H1 (cell line): ENCODE measurements at regions not wholly inside any gene's neighbourhood (a gene's known extent, or its start where the extent isn't known, plus 50 kb on each side); places are given as distances from the start of the nearest gene placed in this dataset.

Experiments used
- CTCF ChIA-PET: fragments of 300-600 bp; sonication (Branson Sonifier 250); formaldehyde crosslinking; loops from one replicate; lab custom pipeline; 2021; ENCODE audit not compliant: partially characterized antibody; lab: Charles Lee
- POLR2A ChIA-PET: fragments of 300-600 bp; sonication (Branson Sonifier 250); formaldehyde crosslinking; loops from one replicate; lab custom pipeline; 2021; ENCODE audit warnings: inconsistent platforms; ENCODE audit not compliant: partially characterized antibody; lab: Charles Lee
- DNase-seq, 2 experiments: peaks; one replicate each; pipeline versions ENCODE4 v3.0.0 to v3.0.0-alpha.2; 2010 to 2022; ENCODE audit warnings: low spot score in 2 of 2, low read depth in 1 of 2, mixed read lengths in 1 of 2
- FAIRE-seq: peaks from 2 replicates; lab custom pipeline; 2011; peaks lifted over from hg19 to GRCh38; lab: Jason Lieb, UNC
- H2AFZ ChIP-seq: 2 replicates; pipeline ENCODE4 v1.8.1; 2012; ENCODE audit warnings: low read length, inconsistent platforms
- H2AK5ac ChIP-seq: 2 replicates; pipeline ENCODE4 v1.6.1; 2013; ENCODE audit warnings: low read depth, low read length
- H2BK120ac ChIP-seq: replicated peaks from 2 replicates; pipeline ENCODE3; 2013; ENCODE audit warnings: low read depth, low read length, inconsistent platforms
- H2BK12ac ChIP-seq: 2 replicates; pipeline ENCODE4 v1.6.1; 2013; ENCODE audit warnings: low read depth, low read length
- H2BK15ac ChIP-seq: 2 replicates; pipeline ENCODE4 v1.6.1; 2013; ENCODE audit warnings: low read length
- H2BK20ac ChIP-seq: 2 replicates; pipeline ENCODE4 v1.6.1; 2013; ENCODE audit warnings: low read length
- H2BK5ac ChIP-seq: 2 replicates; pipeline ENCODE4 v1.6.1; 2013; ENCODE audit warnings: low read depth, low read length
- H3K14ac ChIP-seq: 2 replicates; pipeline ENCODE4 v1.6.1; 2013; ENCODE audit warnings: inconsistent platforms; ENCODE audit not compliant: insufficient read length
- H3K18ac ChIP-seq: 2 replicates; pipeline ENCODE4 v1.6.1; 2013; ENCODE audit warnings: low read length; ENCODE audit errors: extremely low read depth
- H3K23ac ChIP-seq: 2 replicates; pipeline ENCODE4 v1.6.1; 2013; ENCODE audit warnings: inconsistent platforms; ENCODE audit not compliant: insufficient read length
- H3K23me2 ChIP-seq: 2 replicates; pipeline ENCODE4 v1.6.1; 2013; ENCODE audit warnings: low read depth, low read length
- H3K27ac ChIP-seq: 2 replicates; pipeline ENCODE4 v1.6.1; 2011; ENCODE audit warnings: low read depth, low read length, inconsistent platforms
- H3K27me3 ChIP-seq, 4 experiments: replicated peaks in 1 of 4; 1 replicate in 1 of 4; 2 replicates in 3 of 4; pipeline versions ENCODE4 v1.6.1 to v1.8.1; 2011 to 2013; ENCODE audit warnings: low read length in 3 of 4, mild to moderate bottlenecking in 3 of 4, inconsistent platforms in 2 of 4, mixed read lengths in 2 of 4, moderate library complexity in 1 of 4; ENCODE audit not compliant: control insufficient read depth in 3 of 4, insufficient read depth in 3 of 4; ENCODE audit errors: extremely low read depth in 1 of 4
- H3K36me3 ChIP-seq, 4 experiments: 2 replicates each; pipeline versions ENCODE4 v1.6.1 to v1.8.1; 2011 to 2013; ENCODE audit warnings: mild to moderate bottlenecking in 4 of 4, low read length in 3 of 4, moderate library complexity in 2 of 4, control low read depth in 1 of 4, inconsistent platforms in 1 of 4; ENCODE audit not compliant: insufficient read depth in 4 of 4, control insufficient read depth in 2 of 4
- H3K4ac ChIP-seq: replicated peaks from 2 replicates; pipeline ENCODE3; 2013; ENCODE audit warnings: low read length, low read depth, mixed read lengths, inconsistent platforms; ENCODE audit not compliant: insufficient read length
- H3K4me1 ChIP-seq, 4 experiments: replicated peaks in 1 of 4; 1 replicate in 1 of 4; 2 replicates in 3 of 4; pipeline versions ENCODE4 v1.6.1 to v1.8.1; 2011 to 2013; ENCODE audit warnings: low read length in 3 of 4, inconsistent platforms in 2 of 4, mixed read lengths in 1 of 4; ENCODE audit not compliant: insufficient read depth in 4 of 4, control insufficient read depth in 3 of 4
- H3K4me2 ChIP-seq, 2 experiments: 2 replicates each; pipeline versions ENCODE4 v1.6.1 to v1.8.1; 2011 to 2013; ENCODE audit warnings: low read depth in 2 of 2, low read length in 2 of 2, control low read depth in 1 of 2, inconsistent platforms in 1 of 2, mild to moderate bottlenecking in 1 of 2; ENCODE audit not compliant: insufficient read depth in 1 of 2
- H3K4me3 ChIP-seq, 4 experiments: fragments of 200-600, 300-600 bp in 1 of 4; sonication (generic), shearing (Covaris generic), sonication (Bioruptor Twin) in 1 of 4; 2 replicates each; pipeline versions ENCODE4 v1.5.1 to v1.8.1; 2011 to 2016; ENCODE audit warnings: low read length in 4 of 4, low read depth in 3 of 4, control low read depth in 2 of 4, inconsistent platforms in 2 of 4, mild to moderate bottlenecking in 2 of 4, mixed read lengths in 1 of 4, moderate library complexity in 1 of 4; ENCODE audit not compliant: insufficient read depth in 2 of 4; ENCODE audit errors: extremely low read depth in 1 of 4
- H3K56ac ChIP-seq: replicated peaks from 2 replicates; pipeline ENCODE3; 2013; ENCODE audit warnings: low read depth, mild to moderate bottlenecking, mixed read lengths, low read length, inconsistent platforms; ENCODE audit not compliant: insufficient read length
- H3K79me1 ChIP-seq: 2 replicates; pipeline ENCODE4 v1.6.1; 2013; ENCODE audit warnings: low read depth, low read length, control low read depth
- H3K79me2 ChIP-seq, 2 experiments: 2 replicates each; pipeline versions ENCODE4 v1.6.1 to v1.8.1; 2012 to 2013; ENCODE audit warnings: low read length in 2 of 2, mild to moderate bottlenecking in 2 of 2, inconsistent platforms in 1 of 2; ENCODE audit not compliant: insufficient read depth in 2 of 2, control insufficient read depth in 1 of 2
- H3K9ac ChIP-seq, 4 experiments: replicated peaks in 1 of 4; 1 replicate in 1 of 4; 2 replicates in 3 of 4; pipeline versions ENCODE4 v1.6.1 to v1.8.1; 2011 to 2013; ENCODE audit warnings: low read depth in 3 of 4, low read length in 3 of 4, control low read depth in 2 of 4, mild to moderate bottlenecking in 2 of 4, moderate library complexity in 2 of 4, inconsistent platforms in 1 of 4; ENCODE audit errors: extremely low read depth in 1 of 4
- H3K9me3 ChIP-seq, 2 experiments: 2 replicates each; pipeline versions ENCODE4 v1.6.1 to v1.8.1; 2012 to 2013; ENCODE audit warnings: mild to moderate bottlenecking in 2 of 2, moderate library complexity in 2 of 2, control low read depth in 1 of 2, inconsistent platforms in 1 of 2, low read depth in 1 of 2, low read length in 1 of 2, mixed read lengths in 1 of 2; ENCODE audit not compliant: insufficient read depth in 2 of 2
- H4K20me1 ChIP-seq, 2 experiments: replicated peaks in 1 of 2; 2 replicates each; pipeline versions ENCODE3 to v1.8.1; 2011 to 2013; ENCODE audit warnings: inconsistent platforms in 2 of 2, low read length in 2 of 2, mild to moderate bottlenecking in 1 of 2; ENCODE audit not compliant: insufficient read depth in 2 of 2, control insufficient read depth in 1 of 2
- H4K5ac ChIP-seq: 2 replicates; pipeline ENCODE4 v1.6.1; 2013; ENCODE audit warnings: low read length, low read depth, mixed read lengths, inconsistent platforms; ENCODE audit not compliant: insufficient read length
- H4K8ac ChIP-seq: 2 replicates; pipeline ENCODE4 v1.8.0; 2013; ENCODE audit warnings: mild to moderate bottlenecking, moderate library complexity, low read length, inconsistent platforms; ENCODE audit not compliant: insufficient read depth; ENCODE audit errors: extremely low read depth
- H4K91ac ChIP-seq: replicated peaks from 2 replicates; pipeline ENCODE3; 2013; ENCODE audit warnings: low read length, mixed read lengths, inconsistent platforms; ENCODE audit not compliant: insufficient read length
- ATF3 ChIP-seq: IDR thresholded peaks from 2 replicates; pipeline ENCODE4 v1.6.1; 2011; ENCODE audit warnings: low read depth, mild to moderate bottlenecking, low read length; ENCODE audit not compliant: insufficient read depth
- BCL11A ChIP-seq, 2 experiments: IDR thresholded peaks; one replicate each; pipeline ENCODE4 v1.6.1; 2011; ENCODE audit warnings: low read depth in 2 of 2, low read length in 2 of 2, mild to moderate bottlenecking in 2 of 2
- CBX5 ChIP-seq: fragments of 300-800, 300-1000 bp; sonication (generic); IDR thresholded peaks from 2 replicates; pipeline ENCODE4 v1.7.1; 2016; ENCODE audit warnings: antibody characterized with exemption, low read length, low read depth
- E2F6 ChIP-seq: IDR thresholded peaks from 2 replicates; pipeline ENCODE4 v1.6.1; 2012; ENCODE audit warnings: inconsistent platforms
- EP300 ChIP-seq, 2 experiments: IDR thresholded peaks; 1 replicate in 1 of 2; 2 replicates in 1 of 2; pipeline ENCODE4 v1.6.1; 2011 to 2012; ENCODE audit warnings: low read depth in 2 of 2, low read length in 2 of 2, mild to moderate bottlenecking in 2 of 2, borderline replicate concordance in 1 of 2, inconsistent platforms in 1 of 2, moderate library complexity in 1 of 2
- JUN ChIP-seq: IDR thresholded peaks from 2 replicates; pipeline ENCODE4 v1.6.1; 2011; ENCODE audit warnings: low read depth, mild to moderate bottlenecking, improper control_type of control experiment, low read length
- JUND ChIP-seq: IDR thresholded peaks from 2 replicates; pipeline ENCODE4 v1.6.1; 2011; ENCODE audit warnings: mild to moderate bottlenecking, improper control_type of control experiment, low read length
- KDM1A ChIP-seq: fragments of 200-600, 300-600 bp; sonication (generic); IDR thresholded peaks from 2 replicates; pipeline ENCODE4 v1.7.1; 2016; ENCODE audit warnings: mild to moderate bottlenecking, low read length, borderline replicate concordance
- MAX ChIP-seq: IDR thresholded peaks from 2 replicates; pipeline ENCODE4 v1.6.1; 2012; ENCODE audit warnings: inconsistent platforms
- POLR2A ChIP-seq, 2 experiments: IDR thresholded peaks; 1 replicate in 1 of 2; 2 replicates in 1 of 2; pipeline ENCODE4 v1.6.1; 2011; ENCODE audit warnings: low read depth in 2 of 2, low read length in 2 of 2, mild to moderate bottlenecking in 2 of 2; ENCODE audit errors: control extremely low read depth in 1 of 2
- RFX5 ChIP-seq: IDR thresholded peaks from 2 replicates; pipeline ENCODE4 v1.6.1; 2011; ENCODE audit warnings: low read depth, low read length, improper control_type of control experiment, borderline replicate concordance
- TCF12 ChIP-seq: IDR thresholded peaks from 2 replicates; pipeline ENCODE4 v1.6.1; 2011; ENCODE audit warnings: low read depth, mild to moderate bottlenecking, low read length
- TEAD4 ChIP-seq: IDR thresholded peaks from 2 replicates; pipeline ENCODE4 v1.6.1; 2012; ENCODE audit warnings: low read depth, low read length, inconsistent platforms, mixed read lengths
- ZNF274 ChIP-seq: IDR thresholded peaks from 2 replicates; pipeline ENCODE4 v1.7.0; 2012; ENCODE audit warnings: low read length, borderline replicate concordance; ENCODE audit errors: extremely low read depth
- WGBS, 2 experiments: shearing (Covaris generic) in 1 of 2; methylation state at CpG; one replicate each; pipeline versions ENCODE4 v1.1.6 to v1.1.7; 2013 to 2015; ENCODE audit warnings: low lambda C conversion rate in 2 of 2, mixed read lengths in 2 of 2, inconsistent platforms in 1 of 2, low coverage in 1 of 2, missing lambda C conversion rate in 1 of 2; ENCODE audit not compliant: insufficient replicate concordance in 2 of 2, insufficient coverage in 1 of 2, insufficient read length in 1 of 2; ENCODE audit errors: extremely low coverage in 1 of 2, missing lambda C conversion rate in 1 of 2; 5-methylcytosine and 5-hydroxymethylcytosine counted together

GRCh38 chr14:40317690-40318089 is 885.5 kb upstream of the FBXO33 start:
- H3K4me1 ChIP-seq = peaks cover 0 to 4% (median 0%) of the 10 kb centered on the region in 4 experiments; a peak in 1 of 7 replicates
- no peak for TF ChIP-seq TEAD4
- no peak for TF ChIP-seq CBX5
- TF ChIP-seq TCF12 = no peak
- TF ChIP-seq JUN = no peak
- TF ChIP-seq POLR2A (IDR thresholded peaks at IDR 0.05; ENCODE audit: control extremely low read depth in 1 of 2, low read depth in 2 of 2, low read length in 2 of 2) = no peak
- no peak for TF ChIP-seq BCL11A (IDR thresholded peaks at IDR 0.05; ENCODE audit: low read depth in 2 of 2, low read length in 2 of 2)
- TF ChIP-seq E2F6 = no peak
- no peak for TF ChIP-seq KDM1A
- TF ChIP-seq RFX5 = no peak
- no peak for TF ChIP-seq MAX
- TF ChIP-seq JUND = no peak
- no peak for TF ChIP-seq ZNF274
- TF ChIP-seq EP300 (IDR thresholded peaks at IDR 0.05; ENCODE audit: borderline replicate concordance in 1 of 2, low read depth in 2 of 2, low read length in 2 of 2) = no peak
- TF ChIP-seq ATF3 = no peak

More at GRCh38 chr14:40317690-40318089, 885.5 kb upstream of the FBXO33 start:
- H3K9ac ChIP-seq = no peak overlapping the region
- H2BK15ac ChIP-seq = no peak overlapping the region
- no peak overlapping the region for H3K18ac ChIP-seq
- no peaks in the 10 kb centered on the region for H4K20me1 ChIP-seq
- FAIRE-seq (no peak), DNase-seq (no peak)
- no peak overlapping the region for H4K8ac ChIP-seq
- no peak overlapping the region for H3K4me3 ChIP-seq
- no peak overlapping the region for H3K27ac ChIP-seq
- H2AK5ac ChIP-seq = no peak overlapping the region
- ChIA-PET POLR2A (interaction anchor here (0.6 kb wide), 1 partner anchor 744 kb away, joined by 3 read pairs; no protein-coding TSS in a partner anchor), CTCF (no interaction called here)
- H3K14ac ChIP-seq = no peak overlapping the region
- no peak overlapping the region for H2BK20ac ChIP-seq
- H3K27me3 ChIP-seq = no peaks in the 10 kb centered on the region
- H3K9me3 ChIP-seq = no peaks in the 10 kb centered on the region
- H2BK120ac ChIP-seq = no peak overlapping the region
- H3K23me2 ChIP-seq = no peaks in the 10 kb centered on the region
- H4K5ac ChIP-seq = no peak overlapping the region
- no peak overlapping the region for H3K56ac ChIP-seq
- no peak overlapping the region for H2AFZ ChIP-seq
- no peaks in the 10 kb centered on the region for H3K79me2 ChIP-seq
- WGBS, 2 experiments = 90% methylated on average over 1 of the region's 1 CpG; no CpG with 5 or more reads in 1 of the 2 experiments
- no peak overlapping the region for H4K91ac ChIP-seq
- no peaks in the 10 kb centered on the region for H3K79me1 ChIP-seq
- H2BK12ac ChIP-seq = no peak overlapping the region
- no peaks in the 10 kb centered on the region for H3K36me3 ChIP-seq
- no peak overlapping the region for H3K4ac ChIP-seq
- no peak overlapping the region for H3K4me2 ChIP-seq
- no peak overlapping the region for H2BK5ac ChIP-seq
- no peak overlapping the region for H3K23ac ChIP-seq
